Right lobe of liver (tissue), 6 donors: ENCODE measurements at regions not wholly inside any gene's neighbourhood (a gene's known extent, or its start where the extent isn't known, plus 50 kb on each side); places are given as distances from the start of the nearest gene placed in this dataset.

Source experiments
- ATAC-seq, 4 donors: fragments of 200-7000 bp; cut with Tn5 transposase; one replicate each; pipeline ENCODE4 v1.9.1; 2020; ENCODE audit warnings: mild to moderate bottlenecking in 4 of 4, moderate library complexity in 4 of 4
- DNase-seq, 3 donors: peaks; one replicate each; pipeline ENCODE4 v3.0.0-alpha.2; 2020
- H3K27ac ChIP-seq, 3 donors: fragments of 200-600 bp; one replicate each; pipeline ENCODE4 v1.8.0; 2022
- H3K27me3 ChIP-seq, 2 donors: fragments of 200-600 bp; one replicate each; pipeline ENCODE4 v1.8.0; 2022
- H3K36me3 ChIP-seq, 4 donors: fragments of 200-600 bp; sonication (generic) in 1 of 4; one replicate each; pipeline versions ENCODE4 v1.5.1 to v1.8.0; 2017 to 2022; ENCODE audit warnings: control low read depth in 1 of 4
- H3K4me1 ChIP-seq, 4 donors: fragments of 200-600 bp; sonication (generic) in 1 of 4; one replicate each; pipeline versions ENCODE4 v1.5.1 to v1.8.0; 2017 to 2022; ENCODE audit warnings: control low read depth in 1 of 4
- H3K4me3 ChIP-seq, 3 donors: fragments of 200-600 bp; one replicate each; pipeline ENCODE4 v1.8.0; 2022
- H3K9me3 ChIP-seq, 4 donors: fragments of 200-600 bp; sonication (generic) in 1 of 4; one replicate each; pipeline versions ENCODE4 v1.5.1 to v1.8.0; 2017 to 2022; ENCODE audit warnings: control low read depth in 1 of 4
- POLR2A ChIP-seq: fragments of 450-650 bp; IDR thresholded peaks from one replicate; pipeline ENCODE4 v1.6.1; 2017; ENCODE audit warnings: antibody characterized with exemption, mild to moderate bottlenecking
- WGBS: methylation state at CpG from one replicate; pipeline ENCODE4 v1.1.6; 2018; ENCODE audit warnings: low coverage, low lambda C conversion rate; ENCODE audit not compliant: insufficient coverage; ENCODE audit errors: missing lambda C conversion rate; 5-methylcytosine and 5-hydroxymethylcytosine counted together
- intact Hi-C, 2 donors: fragments of 100-400 bp; cut with DNase I; formaldehyde crosslinking; loops; one replicate each; pipeline versions ENCODE4 v1.11.2 to v1.14.1; 2022
- TF ChIP-seq, protein P1 (sequence below), 4 donors: fragments of 200-600 bp in 3 of 4; fragments of 450-650 bp in 1 of 4; IDR thresholded peaks; one replicate each; pipeline versions ENCODE4 v1.5.1 to v1.8.0; 2016 to 2022; ENCODE audit warnings: antibody characterized with exemption in 4 of 4, mild to moderate bottlenecking in 2 of 4
- donor health status: DM: no; HTN: yes; CAD: no.
- donor health status: DM: no; HTN: no; CAD: no.
- donor health status: DM: no; HTN: no; CAD: no.
- donor health status: DM: no; HTN: yes; CAD: no.
- donor health status: DM: no; HTN: yes; CAD: no.

DNA sequence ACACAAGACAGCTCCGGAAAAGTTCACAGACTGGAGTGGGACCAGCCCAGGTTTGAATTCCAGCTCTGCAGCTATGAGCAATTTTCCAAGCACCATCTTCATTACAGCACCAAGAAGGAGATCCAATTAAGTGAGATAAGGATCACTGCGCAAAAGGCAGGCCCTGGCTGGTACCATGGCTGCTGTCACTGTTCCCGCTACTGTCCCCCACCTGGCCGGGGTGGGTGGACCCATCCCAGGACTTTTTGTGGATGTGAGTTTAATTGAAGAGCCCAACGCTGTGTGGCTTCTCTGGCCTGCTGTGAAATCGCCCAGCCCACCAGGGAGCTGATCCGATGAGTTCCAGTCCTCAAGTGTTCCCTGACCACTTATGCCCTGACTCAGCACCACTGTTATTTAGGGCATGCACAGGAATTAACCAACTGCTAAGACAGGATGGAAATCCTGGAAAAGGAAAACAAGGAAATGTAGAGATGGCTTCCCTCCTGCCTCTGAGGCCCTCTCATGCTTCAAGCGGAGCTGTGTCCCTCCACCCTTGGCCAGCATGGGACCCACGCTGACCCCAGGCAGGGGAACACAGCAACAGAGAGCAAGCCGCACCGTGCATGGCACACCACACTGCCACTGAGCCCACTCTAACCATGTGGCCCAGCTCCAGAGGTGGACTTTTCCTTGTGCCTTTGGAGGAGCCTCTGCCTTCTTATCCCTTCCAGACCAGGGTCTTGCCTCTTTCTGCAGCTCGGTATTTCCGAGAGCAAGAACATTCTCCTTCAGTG is 150.0 kb upstream of the CST7 start:
- ATAC-seq (no peak), DNase-seq (no peak)
- no peak overlapping the region for H3K27ac ChIP-seq
- intact Hi-C loops = no loop called here
- 63% methylated on average over 4 of the region's 13 CpGs for WGBS
- H3K4me1 ChIP-seq = no peaks in the 10 kb centered on the region
- H3K27me3 ChIP-seq = no peaks in the 10 kb centered on the region
- H3K4me3 ChIP-seq = no peak overlapping the region
- TF ChIP-seq, protein P1, sequence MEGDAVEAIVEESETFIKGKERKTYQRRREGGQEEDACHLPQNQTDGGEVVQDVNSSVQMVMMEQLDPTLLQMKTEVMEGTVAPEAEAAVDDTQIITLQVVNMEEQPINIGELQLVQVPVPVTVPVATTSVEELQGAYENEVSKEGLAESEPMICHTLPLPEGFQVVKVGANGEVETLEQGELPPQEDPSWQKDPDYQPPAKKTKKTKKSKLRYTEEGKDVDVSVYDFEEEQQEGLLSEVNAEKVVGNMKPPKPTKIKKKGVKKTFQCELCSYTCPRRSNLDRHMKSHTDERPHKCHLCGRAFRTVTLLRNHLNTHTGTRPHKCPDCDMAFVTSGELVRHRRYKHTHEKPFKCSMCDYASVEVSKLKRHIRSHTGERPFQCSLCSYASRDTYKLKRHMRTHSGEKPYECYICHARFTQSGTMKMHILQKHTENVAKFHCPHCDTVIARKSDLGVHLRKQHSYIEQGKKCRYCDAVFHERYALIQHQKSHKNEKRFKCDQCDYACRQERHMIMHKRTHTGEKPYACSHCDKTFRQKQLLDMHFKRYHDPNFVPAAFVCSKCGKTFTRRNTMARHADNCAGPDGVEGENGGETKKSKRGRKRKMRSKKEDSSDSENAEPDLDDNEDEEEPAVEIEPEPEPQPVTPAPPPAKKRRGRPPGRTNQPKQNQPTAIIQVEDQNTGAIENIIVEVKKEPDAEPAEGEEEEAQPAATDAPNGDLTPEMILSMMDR (IDR thresholded peaks at IDR 0.05) = no peak
- no peak for TF ChIP-seq POLR2A
- no peaks in the 10 kb centered on the region for H3K36me3 ChIP-seq
- H3K9me3 ChIP-seq = no peaks in the 10 kb centered on the region

DNA sequence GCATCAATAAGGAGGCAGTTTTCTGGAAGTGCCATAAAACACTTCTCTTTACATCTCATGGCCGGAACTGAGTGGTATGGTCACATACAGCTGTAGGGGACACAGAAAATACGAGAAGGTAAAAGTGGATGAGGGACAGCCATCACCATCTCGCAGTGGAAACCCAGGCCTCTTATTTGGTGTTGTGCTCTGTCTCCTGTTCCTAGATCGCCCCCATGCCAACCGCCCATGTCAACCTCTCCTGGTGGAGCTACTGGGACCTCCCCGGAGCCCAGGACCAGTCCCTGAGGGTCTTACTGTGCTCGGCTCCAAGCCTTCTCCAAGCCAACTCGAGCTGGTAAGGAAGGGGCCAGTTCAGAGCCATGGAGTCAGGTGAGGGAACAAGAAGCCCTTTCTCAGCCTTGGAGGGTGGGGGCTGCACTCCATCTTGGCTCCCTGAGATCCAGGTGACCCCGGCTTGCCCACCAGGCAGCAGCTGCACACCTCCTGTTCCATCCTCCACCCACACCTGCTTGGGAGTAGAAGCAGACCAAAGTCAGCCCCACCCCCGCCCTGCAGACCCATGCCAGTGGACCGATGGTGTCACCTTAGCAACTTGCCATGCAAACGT is 149.0 kb upstream of the CST7 start:
- H3K4me1 ChIP-seq = no peaks in the 10 kb centered on the region
- TF ChIP-seq, protein P1 (IDR thresholded peaks at IDR 0.05) = no peak
- no peak for TF ChIP-seq POLR2A
- DNase-seq (no peak), ATAC-seq (no peak)
- no peaks in the 10 kb centered on the region for H3K9me3 ChIP-seq
- H3K27ac ChIP-seq = no peak overlapping the region
- WGBS = 43% methylated on average over 1 of the region's 12 CpGs
- H3K4me3 ChIP-seq = no peak overlapping the region
- no peaks in the 10 kb centered on the region for H3K27me3 ChIP-seq
- intact Hi-C loops = no loop called here
- H3K36me3 ChIP-seq = no peaks in the 10 kb centered on the region

DNA sequence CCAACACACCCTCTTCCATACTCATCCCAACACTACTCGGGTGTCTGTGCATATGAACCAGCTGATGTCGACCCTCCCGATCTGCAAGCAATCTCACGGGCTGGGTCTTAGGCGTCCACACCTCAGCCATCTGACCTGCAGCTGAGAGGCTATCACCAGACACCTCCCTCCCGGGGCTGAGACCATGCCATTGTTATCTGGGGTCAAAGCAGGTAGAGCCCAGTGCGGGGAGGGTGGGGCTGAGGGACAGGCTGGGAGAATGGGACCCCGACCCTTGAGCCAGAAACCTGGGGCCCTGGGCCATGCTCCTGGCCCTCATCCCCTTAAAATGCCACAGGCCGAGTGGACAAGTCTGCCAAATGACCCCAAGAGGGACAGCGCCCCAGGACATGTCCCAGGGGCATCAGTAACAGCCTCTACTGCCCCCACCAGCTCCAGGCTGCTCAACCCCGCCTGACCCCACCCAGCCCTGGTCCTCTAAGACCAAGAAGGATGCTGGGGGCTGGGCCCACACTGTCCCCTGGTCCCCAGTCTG is 146.7 kb upstream of the CST7 start:
- DNase-seq (no peak), ATAC-seq (no peak)
- no peaks in the 10 kb centered on the region for H3K9me3 ChIP-seq
- H3K36me3 ChIP-seq = no peaks in the 10 kb centered on the region
- H3K4me3 ChIP-seq = no peak overlapping the region
- H3K27me3 ChIP-seq = no peaks in the 10 kb centered on the region
- WGBS = 45% methylated on average over 4 of the region's 11 CpGs
- H3K27ac ChIP-seq = no peak overlapping the region
- intact Hi-C loops = no loop called here
- TF ChIP-seq, protein P1 (IDR thresholded peaks at IDR 0.05) = no peak
- no peak for TF ChIP-seq POLR2A
- no peaks in the 10 kb centered on the region for H3K4me1 ChIP-seq

DNA sequence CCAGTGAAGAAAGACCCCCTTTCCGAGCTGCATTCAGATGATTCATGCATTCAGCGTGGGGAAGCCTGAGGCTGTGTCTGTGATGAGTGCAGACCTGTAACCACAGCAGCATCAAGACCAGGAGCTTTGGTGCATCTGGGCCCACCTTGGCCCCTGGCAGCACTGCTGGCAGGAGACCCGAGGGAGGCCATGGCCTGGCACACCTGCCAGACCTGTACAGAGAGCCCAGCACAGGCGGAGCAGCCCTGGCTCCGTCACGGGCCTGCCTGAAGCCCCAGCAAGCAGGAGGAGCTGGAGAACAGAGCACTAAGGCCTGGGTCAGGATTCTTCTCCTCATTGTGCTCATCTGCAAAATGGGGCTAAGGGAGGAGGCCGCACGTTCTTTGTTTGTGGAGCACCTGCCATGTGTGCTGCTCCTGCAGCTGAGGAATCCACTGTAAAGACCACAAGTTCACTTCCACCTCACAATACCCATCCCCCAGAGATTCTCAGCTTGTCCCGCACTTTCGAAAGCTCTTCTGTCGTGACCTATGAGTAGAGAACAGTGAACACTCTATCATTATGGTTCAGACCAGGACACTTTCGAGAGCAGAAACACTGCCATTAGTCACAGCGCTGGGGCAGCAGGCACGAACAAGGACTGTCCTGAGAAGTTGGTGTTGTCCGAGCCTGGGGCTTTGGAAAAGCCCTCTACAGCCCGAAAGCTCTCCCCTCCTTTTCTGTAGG is 144.4 kb upstream of the CST7 start:
- DNase-seq (no peak), ATAC-seq (no peak)
- TF ChIP-seq, protein P1 (IDR thresholded peaks at IDR 0.05) = no peak
- no peak for TF ChIP-seq POLR2A

More for the DNA sequence above, 144.4 kb upstream of the CST7 start:
- Histone ChIP-seq H3K27me3 (no peaks in the 10 kb centered on the region), H3K9me3 (no peaks in the 10 kb centered on the region), H3K4me3 (no peak overlapping the region), H3K27ac (no peak overlapping the region), H3K36me3 (no peaks in the 10 kb centered on the region), H3K4me1 (no peaks in the 10 kb centered on the region)
- intact Hi-C loops = no loop called here
- WGBS = 83% methylated on average over 10 of the region's 16 CpGs
